ENCODE measurements at regions not wholly inside any gene's neighbourhood (a gene's known extent, or its start where the extent isn't known, plus 50 kb on each side); places are given as distances from the start of the nearest gene placed in this dataset.

DNA sequence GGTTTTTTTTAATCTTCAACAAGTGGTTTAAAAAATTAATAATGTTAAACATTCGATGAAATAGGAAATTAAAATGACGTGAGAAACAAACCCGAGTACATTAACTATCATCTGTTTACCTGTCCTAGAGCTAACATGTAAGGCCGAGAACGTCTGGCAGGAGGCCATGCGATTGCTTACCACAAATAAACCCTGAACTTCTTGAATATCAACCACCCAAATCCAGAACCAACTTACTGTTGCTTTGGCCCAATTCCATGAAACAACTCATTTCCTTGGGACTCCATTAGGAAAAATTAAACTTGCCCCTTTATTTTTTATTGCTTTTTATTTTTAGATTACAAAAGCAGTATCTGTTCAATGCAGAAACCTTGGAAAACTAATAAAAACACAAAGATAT, 228.9 kb upstream of the IRS2 start:
- no peak overlapping the region for H3K4me3 ChIP-seq (ENCODE audit: low read depth, low read length)
- DNase-seq (ENCODE audit: low read depth, low spot score): no peak
- H3K27ac ChIP-seq (ENCODE audit: low read depth, low read length): no peak overlapping the region
- ChIA-PET POLR2A (no interaction called here), CTCF (interaction anchor here (0.7 kb wide), 1 partner anchor 770 kb away, joined by 3 read pairs; no protein-coding TSS in a partner anchor)
- TF ChIP-seq, protein P1, sequence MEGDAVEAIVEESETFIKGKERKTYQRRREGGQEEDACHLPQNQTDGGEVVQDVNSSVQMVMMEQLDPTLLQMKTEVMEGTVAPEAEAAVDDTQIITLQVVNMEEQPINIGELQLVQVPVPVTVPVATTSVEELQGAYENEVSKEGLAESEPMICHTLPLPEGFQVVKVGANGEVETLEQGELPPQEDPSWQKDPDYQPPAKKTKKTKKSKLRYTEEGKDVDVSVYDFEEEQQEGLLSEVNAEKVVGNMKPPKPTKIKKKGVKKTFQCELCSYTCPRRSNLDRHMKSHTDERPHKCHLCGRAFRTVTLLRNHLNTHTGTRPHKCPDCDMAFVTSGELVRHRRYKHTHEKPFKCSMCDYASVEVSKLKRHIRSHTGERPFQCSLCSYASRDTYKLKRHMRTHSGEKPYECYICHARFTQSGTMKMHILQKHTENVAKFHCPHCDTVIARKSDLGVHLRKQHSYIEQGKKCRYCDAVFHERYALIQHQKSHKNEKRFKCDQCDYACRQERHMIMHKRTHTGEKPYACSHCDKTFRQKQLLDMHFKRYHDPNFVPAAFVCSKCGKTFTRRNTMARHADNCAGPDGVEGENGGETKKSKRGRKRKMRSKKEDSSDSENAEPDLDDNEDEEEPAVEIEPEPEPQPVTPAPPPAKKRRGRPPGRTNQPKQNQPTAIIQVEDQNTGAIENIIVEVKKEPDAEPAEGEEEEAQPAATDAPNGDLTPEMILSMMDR (IDR thresholded peaks at IDR 0.05; ENCODE audit: low read depth, low read length): no peak
- H3K9me3 ChIP-seq (ENCODE audit: control insufficient read depth, insufficient read depth, low read length): no peaks in the 10 kb centered on the region; the same call in 1 of the 2 replicates
- no peaks in the 10 kb centered on the region for H3K27me3 ChIP-seq (ENCODE audit: control insufficient read depth, insufficient read depth, low read length)

DNA sequence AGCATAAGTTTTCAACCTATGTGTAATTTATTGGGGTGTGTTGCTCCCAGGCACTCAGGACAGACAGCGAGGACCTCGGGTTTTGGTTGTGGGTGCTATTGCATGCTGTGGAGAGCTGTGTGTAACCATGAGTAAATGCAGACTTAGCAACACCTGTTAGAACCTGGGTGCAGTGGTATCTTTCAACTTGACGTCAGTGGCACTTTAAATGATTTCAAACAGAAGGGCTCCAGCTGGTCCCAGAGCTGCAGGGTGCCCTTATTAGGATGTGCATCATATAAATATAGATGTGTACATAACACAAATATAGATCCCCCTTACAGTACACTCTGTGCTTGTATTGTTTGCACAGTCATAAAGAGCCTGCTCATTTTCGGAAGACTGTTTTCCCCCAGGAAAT, 228.3 kb upstream of the IRS2 start:
- no peak for DNase-seq (ENCODE audit: low read depth, low spot score)
- POLR2A ChIA-PET: no interaction called here
- H3K27ac ChIP-seq (ENCODE audit: low read depth, low read length): no peak overlapping the region
- H3K27me3 ChIP-seq (ENCODE audit: control insufficient read depth, insufficient read depth, low read length): no peaks in the 10 kb centered on the region
- no peaks in the 10 kb centered on the region; the same call in 1 of the 2 replicates for H3K9me3 ChIP-seq (ENCODE audit: control insufficient read depth, insufficient read depth, low read length)
- TF ChIP-seq, protein P1 (IDR thresholded peaks at IDR 0.05; ENCODE audit: low read depth, low read length): no peak
- CTCF ChIA-PET: interaction anchor here (0.7 kb wide), 1 partner anchor 770 kb away, joined by 3 read pairs; no protein-coding TSS in a partner anchor
- H3K4me3 ChIP-seq (ENCODE audit: low read depth, low read length): no peak overlapping the region

DNA sequence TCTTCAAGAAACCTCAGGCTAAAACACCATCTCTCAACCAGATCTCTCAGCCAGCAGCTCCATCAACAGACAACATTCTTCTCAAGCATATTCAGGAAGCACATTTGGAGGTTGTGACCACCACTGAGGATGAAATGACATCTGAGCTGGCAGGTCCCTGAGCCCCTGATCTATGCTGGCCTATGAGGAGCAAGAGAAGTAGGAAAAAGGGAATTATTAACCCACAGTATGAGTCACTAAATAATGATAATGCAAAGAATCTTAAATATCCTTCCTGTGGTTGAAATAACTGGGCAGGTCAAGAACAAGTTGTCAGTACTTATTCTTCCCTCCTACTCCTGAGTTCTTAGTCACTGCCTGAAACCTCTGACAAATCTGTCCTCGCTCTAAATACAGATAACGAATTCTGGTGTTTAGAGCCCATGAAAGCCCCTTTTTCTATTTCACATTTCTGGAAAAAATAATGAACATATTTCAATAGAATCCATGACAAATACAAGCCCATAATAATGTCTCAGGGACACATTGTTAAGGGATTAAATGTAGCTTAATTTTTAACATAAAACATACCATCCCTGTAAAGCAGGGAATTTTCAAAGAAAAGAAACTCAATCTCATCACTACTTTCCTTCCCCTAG, 225.8 kb upstream of the IRS2 start:
- no peak overlapping the region for H3K4me3 ChIP-seq (ENCODE audit: low read depth, low read length)
- ChIA-PET POLR2A (no interaction called here), CTCF (no interaction called here)
- no peaks in the 10 kb centered on the region for H3K27me3 ChIP-seq (ENCODE audit: control insufficient read depth, insufficient read depth, low read length)
- H3K27ac ChIP-seq (ENCODE audit: low read depth, low read length): peak overlapping the region; percentile 94
- no peaks in the 10 kb centered on the region for H3K9me3 ChIP-seq (ENCODE audit: control insufficient read depth, insufficient read depth, low read length)
- TF ChIP-seq, protein P1 (IDR thresholded peaks at IDR 0.05; ENCODE audit: low read depth, low read length): no peak
- peak; percentile 79 for DNase-seq (ENCODE audit: low read depth, low spot score)

DNA sequence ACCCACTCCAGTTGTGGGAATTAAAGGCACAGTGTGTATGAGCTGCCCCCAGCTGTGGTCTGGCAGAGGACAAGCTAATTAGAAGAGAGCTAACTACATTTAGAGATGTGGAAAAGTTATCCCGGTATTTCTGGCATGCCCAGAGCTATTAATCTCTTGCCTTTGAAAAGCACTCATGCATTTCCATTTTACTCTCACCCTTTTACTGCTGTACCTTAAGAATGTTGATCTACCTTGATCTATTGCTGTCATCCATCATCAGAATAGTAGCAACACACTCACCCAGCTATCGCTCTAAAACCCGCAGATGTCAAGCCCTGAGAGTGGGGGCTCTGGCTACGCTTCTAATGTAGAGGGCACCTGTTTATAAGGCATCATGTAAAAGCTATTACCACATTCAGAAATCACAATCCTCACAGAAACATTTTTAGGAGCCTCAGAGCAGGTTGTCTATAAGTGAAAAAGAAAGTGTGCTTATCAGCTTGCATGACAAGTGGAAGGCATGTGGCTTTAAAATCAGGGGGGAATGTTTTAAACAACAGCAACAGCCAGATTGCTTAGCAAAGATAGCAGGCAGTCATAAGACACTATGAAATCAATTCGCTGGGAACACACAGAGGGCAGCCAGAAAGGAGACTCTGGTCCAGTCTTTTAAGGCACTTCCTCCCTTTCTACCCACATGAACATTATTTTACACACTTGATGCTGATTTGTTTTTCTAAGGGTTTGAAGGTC, 224.2 kb upstream of the IRS2 start:
- no peak overlapping the region for H3K27ac ChIP-seq (ENCODE audit: low read depth, low read length)
- DNase-seq (ENCODE audit: low read depth, low spot score): no peak
- TF ChIP-seq, protein P1 (IDR thresholded peaks at IDR 0.05; ENCODE audit: low read depth, low read length): no peak
- H3K27me3 ChIP-seq (ENCODE audit: control insufficient read depth, insufficient read depth, low read length): no peaks in the 10 kb centered on the region
- CTCF ChIA-PET: no interaction called here
- POLR2A ChIA-PET: interaction anchor here (0.7 kb wide), 1 partner anchor 13 kb away, joined by 3 read pairs; no protein-coding TSS in a partner anchor
- H3K4me3 ChIP-seq (ENCODE audit: low read depth, low read length): no peak overlapping the region
- H3K9me3 ChIP-seq (ENCODE audit: control insufficient read depth, insufficient read depth, low read length): no peaks in the 10 kb centered on the region

DNA sequence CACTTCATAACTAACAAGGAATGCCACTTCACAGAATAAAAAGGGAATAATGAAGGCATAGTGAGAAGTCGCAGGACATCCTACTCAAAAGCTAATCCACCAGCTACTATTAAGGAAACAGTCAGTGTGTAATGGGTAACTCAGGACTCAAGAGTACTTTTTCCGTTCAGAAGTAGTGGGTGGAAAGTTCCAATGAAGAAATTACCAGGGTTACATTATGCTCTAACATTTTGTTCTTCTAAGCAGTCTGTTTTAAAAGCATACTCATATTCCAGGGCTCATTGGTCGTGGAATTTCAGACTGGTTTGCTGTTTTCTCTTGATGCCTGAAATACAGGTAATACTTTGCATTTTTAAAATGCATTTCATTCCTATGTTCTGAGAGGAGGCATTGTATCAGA, 222.4 kb upstream of the IRS2 start:
- no peak for DNase-seq (ENCODE audit: low read depth, low spot score)
- TF ChIP-seq, protein P1 (IDR thresholded peaks at IDR 0.05; ENCODE audit: low read depth, low read length): no peak
- H3K27me3 ChIP-seq (ENCODE audit: control insufficient read depth, insufficient read depth, low read length): no peaks in the 10 kb centered on the region
- H3K27ac ChIP-seq (ENCODE audit: low read depth, low read length): no peak overlapping the region
- H3K9me3 ChIP-seq (ENCODE audit: control insufficient read depth, insufficient read depth, low read length): no peaks in the 10 kb centered on the region
- no peak overlapping the region for H3K4me3 ChIP-seq (ENCODE audit: low read depth, low read length)
- CTCF ChIA-PET: no interaction called here
- POLR2A ChIA-PET: no interaction called here
